ENCODE measurements at regions not wholly inside any gene's neighbourhood (a gene's known extent, or its start where the extent isn't known, plus 50 kb on each side); places are given as distances from the start of the nearest gene placed in this dataset.

GRCh38 chr14:101276309-101277091 lies 284.8 kb upstream of the DIO3 start:
- no peak for TF ChIP-seq CTCF (IDR thresholded peaks at IDR 0.05; ENCODE audit: insufficient read depth, low read length, poor library complexity, severe bottlenecking)
- no peak for TF ChIP-seq EZH2phosphoT487 (conservative IDR thresholded peaks at IDR 0.05; ENCODE audit: low read length)
